ENCODE measurements at regions not wholly inside any gene's neighbourhood (a gene's known extent, or its start where the extent isn't known, plus 50 kb on each side); places are given as distances from the start of the nearest gene placed in this dataset.

- Mint-ChIP-seq H3K27ac (ENCODE audit: low read depth, unreplicated experiment) (no peak overlapping the region), H3K4me3 (ENCODE audit: unreplicated experiment) (no peak overlapping the region), H3K4me1 (ENCODE audit: insufficient read depth, unreplicated experiment) (no peaks in the 10 kb centered on the region), H3K9me3 (ENCODE audit: unreplicated experiment) (no peaks in the 10 kb centered on the region), H3K36me3 (ENCODE audit: insufficient read depth, unreplicated experiment) (no peaks in the 10 kb centered on the region), H3K27me3 (ENCODE audit: insufficient read depth, unreplicated experiment) (no peaks in the 10 kb centered on the region)
- ChIA-PET CTCF (no interaction called here), POLR2A (interaction anchor here (0.7 kb wide), 1 partner anchor 88 kb away, joined by 3 read pairs; no protein-coding TSS in a partner anchor)
- no TSS peak for BruUV-seq (replicated peaks)
- intact Hi-C loops (cut with micrococcal nuclease), result no loop called here
- peak; percentile 5 for DNase-seq (ENCODE audit: unreplicated experiment)
- TF ChIP-seq, protein P1, sequence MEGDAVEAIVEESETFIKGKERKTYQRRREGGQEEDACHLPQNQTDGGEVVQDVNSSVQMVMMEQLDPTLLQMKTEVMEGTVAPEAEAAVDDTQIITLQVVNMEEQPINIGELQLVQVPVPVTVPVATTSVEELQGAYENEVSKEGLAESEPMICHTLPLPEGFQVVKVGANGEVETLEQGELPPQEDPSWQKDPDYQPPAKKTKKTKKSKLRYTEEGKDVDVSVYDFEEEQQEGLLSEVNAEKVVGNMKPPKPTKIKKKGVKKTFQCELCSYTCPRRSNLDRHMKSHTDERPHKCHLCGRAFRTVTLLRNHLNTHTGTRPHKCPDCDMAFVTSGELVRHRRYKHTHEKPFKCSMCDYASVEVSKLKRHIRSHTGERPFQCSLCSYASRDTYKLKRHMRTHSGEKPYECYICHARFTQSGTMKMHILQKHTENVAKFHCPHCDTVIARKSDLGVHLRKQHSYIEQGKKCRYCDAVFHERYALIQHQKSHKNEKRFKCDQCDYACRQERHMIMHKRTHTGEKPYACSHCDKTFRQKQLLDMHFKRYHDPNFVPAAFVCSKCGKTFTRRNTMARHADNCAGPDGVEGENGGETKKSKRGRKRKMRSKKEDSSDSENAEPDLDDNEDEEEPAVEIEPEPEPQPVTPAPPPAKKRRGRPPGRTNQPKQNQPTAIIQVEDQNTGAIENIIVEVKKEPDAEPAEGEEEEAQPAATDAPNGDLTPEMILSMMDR (IDR thresholded peaks at IDR 0.05; ENCODE audit: unreplicated experiment), result no peak
Measured at GRCh38 chr1:90347366-90347765, 352.5 kb downstream of the ZNF326 start.

GRCh38 chr1:90346757-90347156 lies 351.8 kb downstream of the ZNF326 start:
- no TSS peak for BruUV-seq (replicated peaks)
- ChIA-PET POLR2A (interaction anchor here (1.0 kb wide), 1 partner anchor 10 kb away, joined by 3 read pairs; no protein-coding TSS in a partner anchor), CTCF (interaction anchor here (0.6 kb wide), 1 partner anchor 117 kb away, joined by 3 read pairs; no protein-coding TSS in a partner anchor)
- Mint-ChIP-seq H3K4me1 (ENCODE audit: insufficient read depth, unreplicated experiment) (no peaks in the 10 kb centered on the region), H3K27ac (ENCODE audit: low read depth, unreplicated experiment) (no peak overlapping the region), H3K9me3 (ENCODE audit: unreplicated experiment) (no peaks in the 10 kb centered on the region), H3K4me3 (ENCODE audit: unreplicated experiment) (no peak overlapping the region), H3K36me3 (ENCODE audit: insufficient read depth, unreplicated experiment) (no peaks in the 10 kb centered on the region), H3K27me3 (ENCODE audit: insufficient read depth, unreplicated experiment) (no peaks in the 10 kb centered on the region)
- DNase-seq (ENCODE audit: unreplicated experiment), result no peak
- TF ChIP-seq, protein P1 (IDR thresholded peaks at IDR 0.05; ENCODE audit: unreplicated experiment), result no peak
- intact Hi-C loops (cut with micrococcal nuclease), result no loop called here

DNA sequence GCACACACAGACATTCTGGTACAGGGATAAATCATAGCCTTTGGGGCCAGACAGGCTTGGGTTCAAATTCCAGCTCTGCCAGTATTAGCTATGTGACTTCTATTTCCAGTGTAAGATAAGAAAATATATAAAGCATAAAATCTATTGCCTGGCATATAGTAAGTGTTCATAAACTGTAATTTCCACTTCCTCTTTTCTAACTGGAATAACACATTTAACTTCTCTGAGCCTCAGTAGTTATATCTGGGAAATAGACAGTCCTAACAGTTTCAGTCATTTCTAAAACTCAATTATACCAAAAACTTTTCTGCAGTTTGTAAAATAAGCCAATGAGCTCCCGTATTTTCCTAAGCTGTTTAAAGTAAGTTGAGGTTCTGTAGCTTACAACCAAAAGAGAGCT lies 351.4 kb downstream of the ZNF326 start:
- H3K27ac Mint-ChIP-seq (ENCODE audit: low read depth, unreplicated experiment), result no peak overlapping the region
- no peak for DNase-seq (ENCODE audit: unreplicated experiment)
- TF ChIP-seq, protein P1 (IDR thresholded peaks at IDR 0.05; ENCODE audit: unreplicated experiment), result no peak
- ChIA-PET CTCF (interaction anchor here (0.6 kb wide), 1 partner anchor 116 kb away, joined by 3 read pairs; no protein-coding TSS in a partner anchor), POLR2A (interaction anchor here (1.0 kb wide), 1 partner anchor 9 kb away, joined by 3 read pairs; no protein-coding TSS in a partner anchor)
- intact Hi-C loops (cut with micrococcal nuclease), result no loop called here
- no peaks in the 10 kb centered on the region for H3K4me1 Mint-ChIP-seq (ENCODE audit: insufficient read depth, unreplicated experiment)
- H3K36me3 Mint-ChIP-seq (ENCODE audit: insufficient read depth, unreplicated experiment), result no peaks in the 10 kb centered on the region
- H3K9me3 Mint-ChIP-seq (ENCODE audit: unreplicated experiment), result no peaks in the 10 kb centered on the region
- BruUV-seq (replicated peaks), result no TSS peak
- H3K4me3 Mint-ChIP-seq (ENCODE audit: unreplicated experiment), result no peak overlapping the region
- no peaks in the 10 kb centered on the region for H3K27me3 Mint-ChIP-seq (ENCODE audit: insufficient read depth, unreplicated experiment)

GRCh38 chr1:90344963-90345730 lies 350.2 kb downstream of the ZNF326 start:
- ChIA-PET CTCF (no interaction called here), POLR2A (no interaction called here)
- TF ChIP-seq, protein P1 (IDR thresholded peaks at IDR 0.05; ENCODE audit: unreplicated experiment), result no peak
- Mint-ChIP-seq H3K27me3 (ENCODE audit: insufficient read depth, unreplicated experiment) (no peaks in the 10 kb centered on the region), H3K4me3 (ENCODE audit: unreplicated experiment) (no peak overlapping the region), H3K36me3 (ENCODE audit: insufficient read depth, unreplicated experiment) (no peaks in the 10 kb centered on the region), H3K9me3 (ENCODE audit: unreplicated experiment) (no peaks in the 10 kb centered on the region), H3K27ac (ENCODE audit: low read depth, unreplicated experiment) (no peak overlapping the region), H3K4me1 (ENCODE audit: insufficient read depth, unreplicated experiment) (no peaks in the 10 kb centered on the region)
- no TSS peak for BruUV-seq (replicated peaks)
- intact Hi-C loops (cut with micrococcal nuclease), result no loop called here
- DNase-seq (ENCODE audit: unreplicated experiment), result no peak

Measured in MCF 10A (cell line).